HK-2 (cell line): ENCODE measurements at regions not wholly inside any gene's neighbourhood (a gene's known extent, or its start where the extent isn't known, plus 50 kb on each side); places are given as distances from the start of the nearest gene placed in this dataset.
"Not testable (repeated sequence)": the region's sequence is repeated elsewhere in the genome, so short reads cannot be mapped to it uniquely, and the experiment has no call there.

Experiments
- DNase-seq: peaks from one replicate; pipeline ENCODE4 v3.0.0-alpha.2; 2018; ENCODE audit not compliant: unreplicated experiment

GRCh38 chr7:17046666-17047065 is 164.9 kb upstream of the AGR3 start:
- no peak for DNase-seq

- DNase-seq: not testable (repeated sequence)
These were observed 171.4 kb upstream of the AGR3 start for GRCh38 chr7:17053164-17053563.

GRCh38 chr7:17054206-17054605 is 172.4 kb upstream of the AGR3 start:
- DNase-seq: no peak

DNA sequence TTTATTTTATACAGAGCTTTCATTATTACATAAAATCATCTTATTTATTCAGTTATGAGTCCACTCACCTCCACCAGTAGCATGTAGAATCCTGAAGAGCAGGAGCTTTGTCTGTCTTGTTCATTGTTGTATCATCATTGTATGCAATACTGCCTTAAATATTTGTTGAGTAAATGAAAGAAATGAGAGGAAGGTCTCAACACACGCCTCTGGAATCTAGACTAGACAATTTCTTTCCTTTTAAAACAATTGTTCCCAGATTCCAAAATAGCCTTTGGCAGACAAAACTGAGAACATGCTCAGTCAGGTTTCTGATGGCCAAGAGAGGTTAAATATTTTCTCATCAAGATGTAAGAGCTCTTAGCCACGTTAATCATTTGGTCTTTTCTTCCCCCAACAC is 173.1 kb upstream of the AGR3 start:
- no peak for DNase-seq

GRCh38 chr7:17055596-17055995 is 173.8 kb upstream of the AGR3 start:
- DNase-seq: no peak

GRCh38 chr7:17056491-17057142 is 174.8 kb upstream of the AGR3 start:
- DNase-seq: no peak

DNA sequence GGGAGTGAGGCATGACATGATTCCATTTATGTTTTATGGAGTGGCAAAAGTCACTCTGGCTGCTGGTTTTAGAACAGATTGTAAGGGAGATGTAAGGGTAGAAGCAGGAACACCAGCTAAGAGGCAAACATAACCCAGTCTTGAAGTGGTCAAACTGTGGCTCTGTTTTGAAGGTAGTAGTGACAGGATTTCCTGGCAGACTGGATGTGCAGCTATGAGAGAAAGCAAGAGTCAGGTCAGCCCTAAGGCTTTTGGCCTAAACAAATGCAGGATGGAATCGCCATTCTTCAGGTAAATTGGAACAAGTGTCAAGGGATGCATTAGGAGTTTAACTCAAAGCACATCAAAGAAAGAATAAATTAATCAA is 175.3 kb upstream of the AGR3 start:
- no peak for DNase-seq

- DNase-seq: no peak
These were observed 176.8 kb upstream of the AGR3 start for GRCh38 chr7:17058568-17058967.

DNA sequence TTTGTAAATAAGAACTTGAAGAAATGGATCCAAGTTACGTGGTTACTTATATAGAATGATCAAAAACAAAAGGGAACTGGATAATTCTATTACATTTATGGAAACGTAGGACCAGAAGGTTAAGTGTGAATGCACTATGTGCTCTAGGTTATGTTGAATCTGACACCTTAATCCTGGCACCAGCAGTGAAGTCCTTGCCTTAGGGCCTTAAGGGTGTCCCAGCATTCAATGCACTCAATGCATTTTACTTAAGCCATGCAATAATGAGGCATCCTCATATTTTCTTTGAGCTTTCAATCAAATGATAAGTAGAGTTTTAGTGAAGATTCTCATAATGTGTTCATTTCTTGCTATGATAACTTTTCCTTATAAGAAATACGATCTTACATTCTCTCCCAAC is 178.3 kb upstream of the AGR3 start:
- no peak for DNase-seq

DNA sequence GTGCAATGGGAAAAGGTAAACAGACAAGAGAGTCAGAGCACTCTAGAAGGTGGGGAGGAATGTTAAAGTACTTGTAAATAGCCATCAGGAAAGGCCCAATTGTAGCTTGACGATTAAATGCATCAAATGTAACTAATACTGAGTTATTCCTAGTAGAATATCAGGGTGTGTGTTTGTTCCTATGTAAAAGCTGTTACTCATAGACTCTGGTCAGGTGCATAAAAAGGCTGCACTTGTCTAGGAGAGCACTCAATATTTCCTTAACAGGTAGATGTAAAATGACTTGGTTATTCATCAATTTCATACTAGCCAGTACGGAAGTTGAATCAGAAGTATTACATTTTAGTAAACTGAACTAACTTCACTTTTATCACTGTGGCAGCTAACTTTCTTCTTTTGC is 179.7 kb upstream of the AGR3 start:
- DNase-seq: no peak

DNA sequence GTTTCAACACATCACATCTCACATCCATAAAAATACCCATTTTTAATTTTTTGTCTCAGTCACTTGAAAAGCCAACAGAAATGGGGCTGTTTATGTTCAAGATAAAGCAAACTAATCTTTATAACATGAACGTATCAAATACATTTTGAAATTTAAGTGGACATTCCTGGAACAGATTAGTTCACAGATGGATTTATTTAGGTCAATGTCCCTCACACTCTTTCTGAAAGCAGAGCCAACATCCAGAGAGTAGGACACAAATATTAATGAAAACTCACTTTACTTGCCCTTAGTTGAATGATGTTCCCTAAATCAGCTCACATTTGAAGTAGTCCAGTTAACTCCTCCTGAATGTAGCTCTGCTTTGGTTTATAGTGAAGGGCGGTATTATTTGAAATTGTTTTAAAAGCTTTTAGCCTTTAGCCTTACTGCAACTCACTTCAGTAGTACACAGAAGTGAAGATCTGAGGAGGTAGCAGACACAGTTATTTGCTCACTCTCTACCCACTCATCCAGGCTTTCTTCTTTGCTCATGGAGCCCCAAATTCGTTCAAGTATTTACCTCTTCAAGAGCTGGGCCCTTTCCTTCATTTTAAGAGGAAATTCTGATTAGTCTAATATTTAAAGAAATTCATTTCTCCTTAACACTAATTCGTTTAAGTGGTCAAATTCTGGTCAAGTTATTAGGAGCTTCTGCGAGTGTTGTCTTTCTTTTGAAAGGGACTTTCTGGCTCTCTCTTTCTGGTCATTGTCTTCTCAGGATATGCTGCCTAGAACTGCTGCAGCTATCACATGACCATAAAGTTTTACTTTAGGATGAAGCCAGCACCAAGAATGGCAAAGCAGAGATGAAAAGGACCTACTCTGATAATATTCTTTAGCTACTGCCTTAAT is 180.6 kb upstream of the AGR3 start:
- no peak for DNase-seq

GRCh38 chr7:17063045-17063383 is 181.2 kb upstream of the AGR3 start:
- no peak for DNase-seq

DNA sequence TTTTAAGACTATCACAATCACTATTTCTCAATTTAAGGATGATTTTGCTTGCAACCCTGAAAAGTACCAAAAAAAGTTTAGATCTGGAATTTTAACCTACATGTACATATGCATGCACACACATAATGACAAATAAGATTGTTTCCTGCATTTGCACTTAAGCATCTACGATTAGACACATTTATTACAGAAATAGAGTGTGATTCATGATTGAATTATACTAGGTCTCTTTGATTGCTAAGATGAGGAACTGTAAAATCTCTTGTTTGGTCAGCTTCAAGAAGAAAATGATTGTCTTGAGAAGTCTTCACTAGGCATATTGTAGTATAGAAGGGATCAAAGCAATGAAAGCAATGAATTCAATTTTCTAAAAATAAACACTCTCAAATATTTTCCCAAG is 185.9 kb upstream of the AGR3 start:
- DNase-seq: no peak

DNA sequence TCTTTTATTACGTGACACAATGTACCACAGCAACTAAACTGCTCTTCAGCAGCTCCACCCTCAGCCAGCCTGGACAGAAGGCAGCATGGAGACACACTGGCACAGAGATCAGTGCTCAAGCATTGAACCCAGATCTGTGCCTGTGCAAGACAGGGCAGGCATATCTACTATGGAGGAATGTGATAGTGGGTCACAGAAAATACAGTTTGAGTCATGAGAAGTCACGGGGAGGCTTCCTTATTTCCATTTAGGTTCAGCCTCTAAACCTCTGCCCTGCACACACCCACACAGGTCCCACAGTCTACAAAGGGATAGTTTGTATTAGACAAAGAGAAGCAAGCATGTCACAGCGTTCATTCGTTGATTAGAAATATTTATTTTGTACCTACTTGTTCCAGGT is 187.4 kb upstream of the AGR3 start:
- DNase-seq: no peak

- no peak for DNase-seq
These were observed 188.5 kb upstream of the AGR3 start for GRCh38 chr7:17070231-17070708.

- no peak for DNase-seq
These were observed 190.1 kb upstream of the AGR3 start for GRCh38 chr7:17071866-17072265.

DNA sequence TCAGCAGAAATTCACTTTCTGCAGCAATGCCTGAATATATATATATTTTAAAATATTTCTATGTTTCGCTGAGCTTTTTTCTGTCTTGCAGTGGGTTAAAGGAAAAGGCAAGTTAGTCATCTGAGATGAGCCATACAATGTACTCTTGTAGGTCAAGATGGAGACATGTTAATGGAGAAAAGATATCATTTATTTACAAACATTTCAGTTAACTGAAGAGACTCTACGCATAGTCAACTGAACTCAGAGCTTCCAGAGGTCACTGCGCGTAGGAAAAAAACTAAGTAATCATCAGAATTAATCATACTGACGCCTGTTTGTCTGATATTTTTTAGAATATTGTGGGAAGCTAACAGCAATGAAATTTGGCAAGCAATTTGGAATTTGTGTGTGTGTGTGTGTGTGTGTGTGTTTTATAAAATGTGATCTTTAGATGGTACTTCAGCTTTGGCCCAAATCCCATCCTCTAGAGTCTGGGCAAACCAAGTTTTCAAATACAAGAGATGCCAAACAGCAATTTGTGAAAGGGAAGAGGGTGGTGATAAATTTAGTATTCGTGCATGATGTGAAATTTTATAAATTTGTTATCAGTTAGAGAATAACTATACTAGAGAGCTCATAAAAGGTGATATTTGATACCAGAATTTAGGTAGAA is 193.9 kb upstream of the AGR3 start:
- no peak for DNase-seq

DNA sequence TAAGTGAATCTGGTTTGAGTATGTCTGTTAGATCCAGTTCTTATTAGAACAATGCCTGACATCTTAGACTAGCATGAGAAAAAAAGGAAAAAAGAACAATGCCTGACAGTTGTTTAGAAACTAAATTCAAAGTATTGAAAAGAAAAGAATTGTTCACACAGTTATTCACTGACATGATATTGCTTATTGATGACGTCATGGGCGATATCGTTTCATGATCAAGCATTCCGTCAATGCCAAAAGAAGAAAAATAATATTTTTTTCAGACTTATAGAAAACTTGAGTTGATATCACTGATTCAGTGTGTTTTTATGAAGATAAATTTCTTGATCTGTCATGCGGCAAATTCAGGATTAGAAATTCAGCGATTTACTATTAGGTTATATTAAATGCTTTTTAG is 196.5 kb upstream of the AGR3 start:
- no peak for DNase-seq

- DNase-seq: no peak
These were observed 201.8 kb upstream of the AGR3 start for GRCh38 chr7:17083392-17084165.

- DNase-seq: no peak
These were observed 202.3 kb upstream of the AGR3 start for GRCh38 chr7:17084166-17084475.

DNA sequence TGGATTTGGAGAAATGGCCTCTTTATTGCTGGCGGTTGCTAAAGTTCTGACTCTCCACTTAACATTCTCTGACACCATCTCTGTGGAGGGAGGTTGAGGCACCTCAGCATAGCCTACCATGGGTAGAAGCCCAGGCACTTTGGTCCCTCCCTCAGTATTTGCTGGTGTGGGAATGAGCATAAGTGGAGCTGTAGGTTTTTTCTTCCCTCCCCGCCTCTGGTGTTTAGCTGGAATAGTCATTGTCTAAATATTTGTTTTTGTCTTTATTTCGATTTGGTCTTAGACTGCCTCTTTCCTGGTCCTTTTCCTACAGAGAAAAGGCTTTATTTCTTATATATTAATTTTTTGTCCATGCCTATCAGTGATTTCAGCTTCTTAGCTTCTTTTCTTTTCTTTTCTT is 203.4 kb upstream of the AGR3 start:
- DNase-seq: no peak

- no peak for DNase-seq
These were observed 204.6 kb upstream of the AGR3 start for GRCh38 chr7:17086403-17086802.
